Esophagus squamous epithelium (tissue), 5 donors: ENCODE measurements at regions not wholly inside any gene's neighbourhood (a gene's known extent, or its start where the extent isn't known, plus 50 kb on each side); places are given as distances from the start of the nearest gene placed in this dataset.

Experiments used
- DNase-seq: peaks from one replicate; lab custom pipeline; 2025; lab: John Stamatoyannopoulos, UW
- H3K27ac ChIP-seq, 4 donors: fragments of 200-600 bp; sonication (generic); one replicate each; pipeline ENCODE4 v1.5.1; 2016 to 2019; ENCODE audit warnings: mild to moderate bottlenecking in 1 of 4
- H3K27me3 ChIP-seq, 4 donors: fragments of 200-600 bp; sonication (generic); 1 replicate in 3 of 4; 2 replicates in 1 of 4; pipeline versions ENCODE4 v1.5.1 to v1.6.0; 2017 to 2021; ENCODE audit warnings: antibody characterized with exemption in 1 of 4
- H3K36me3 ChIP-seq, 3 donors: fragments of 200-600 bp; sonication (generic); one replicate each; pipeline ENCODE4 v1.5.1; 2016 to 2019
- H3K4me1 ChIP-seq, 3 donors: fragments of 200-600 bp; sonication (generic); one replicate each; pipeline ENCODE4 v1.5.1; 2017 to 2019
- H3K4me3 ChIP-seq, 4 donors: fragments of 200-600 bp; sonication (generic); 1 replicate in 3 of 4; 2 replicates in 1 of 4; pipeline ENCODE4 v1.5.1; 2016 to 2019; ENCODE audit warnings: mild to moderate bottlenecking in 2 of 4, moderate library complexity in 1 of 4
- H3K9me3 ChIP-seq, 3 donors: fragments of 200-600 bp; sonication (generic); one replicate each; pipeline ENCODE4 v1.5.1; 2016 to 2019
- CTCF ChIP-seq, 6 experiments: fragments of 450-650 bp in 4 of 6; fragments of 200-600 bp in 2 of 6; sonication (generic) in 2 of 6; IDR thresholded peaks; one replicate each; pipeline ENCODE4 v1.5.1; 2016 to 2019; ENCODE audit warnings: antibody characterized with exemption in 6 of 6, mild to moderate bottlenecking in 4 of 6, moderate library complexity in 4 of 6
- POLR2A ChIP-seq, 4 donors: fragments of 450-650 bp; IDR thresholded peaks; one replicate each; pipeline ENCODE4 v1.6.1; 2017; ENCODE audit warnings: antibody characterized with exemption in 4 of 4, mild to moderate bottlenecking in 4 of 4, moderate library complexity in 3 of 4
- WGBS, 2 donors: methylation state at CpG; one replicate each; pipeline ENCODE4 v1.1.5; 2018; 5-methylcytosine and 5-hydroxymethylcytosine counted together
- intact Hi-C: fragments of 100-400 bp; cut with DNase I; formaldehyde crosslinking; loops from one replicate; pipeline ENCODE4 v1.15.0; 2022
- donor health status: DM: yes; HTN: yes; CAD: no.

GRCh38 chr5:121668635-121669034, 183.0 kb upstream of the FTMT start:
- no peak overlapping the region for H3K4me3 ChIP-seq
- no peaks in the 10 kb centered on the region for H3K27me3 ChIP-seq
- no peaks in the 10 kb centered on the region for H3K9me3 ChIP-seq
- H3K27ac ChIP-seq, result no peak overlapping the region
- H3K36me3 ChIP-seq, result no peaks in the 10 kb centered on the region
- TF ChIP-seq CTCF (IDR thresholded peaks at IDR 0.05), result no peak
- no peak for TF ChIP-seq POLR2A (IDR thresholded peaks at IDR 0.05)
- 24 to 40% methylated on average over 1 of the region's 1 CpG for WGBS, 2 donors
- H3K4me1 ChIP-seq, result no peaks in the 10 kb centered on the region
- no peak for DNase-seq
- intact Hi-C loops, result no loop called here

GRCh38 chr5:121671624-121672023, 180.1 kb upstream of the FTMT start:
- intact Hi-C loops, result no loop called here
- 69 to 83% methylated on average over 2 of the region's 2 CpGs for WGBS, 2 donors
- Histone ChIP-seq H3K27me3 (no peaks in the 10 kb centered on the region), H3K4me3 (no peak overlapping the region), H3K36me3 (no peaks in the 10 kb centered on the region), H3K27ac (no peak overlapping the region), H3K4me1 (no peaks in the 10 kb centered on the region), H3K9me3 (no peaks in the 10 kb centered on the region)
- DNase-seq, result no peak
- no peak for TF ChIP-seq CTCF (IDR thresholded peaks at IDR 0.05)
- TF ChIP-seq POLR2A (IDR thresholded peaks at IDR 0.05), result no peak

- Histone ChIP-seq H3K27ac (no peak overlapping the region), H3K9me3 (no peaks in the 10 kb centered on the region)
- 57 to 76% methylated on average over 2 of the region's 2 CpGs for WGBS, 2 donors
These were observed 175.8 kb upstream of the FTMT start for GRCh38 chr5:121675924-121676323.

GRCh38 chr5:121681229-121681855, 170.3 kb upstream of the FTMT start:
- no peak for TF ChIP-seq POLR2A (IDR thresholded peaks at IDR 0.05)
- TF ChIP-seq CTCF (IDR thresholded peaks at IDR 0.05), result no peak
- H3K9me3 ChIP-seq, result no peaks in the 10 kb centered on the region
- no peaks in the 10 kb centered on the region for H3K4me1 ChIP-seq
- H3K36me3 ChIP-seq, result no peaks in the 10 kb centered on the region
- WGBS, 2 donors, result 68 to 81% methylated on average over 6 of the region's 6 CpGs
- DNase-seq, result no peak
- H3K4me3 ChIP-seq, result no peak overlapping the region
- intact Hi-C loops, result no loop called here
- no peaks in the 10 kb centered on the region for H3K27me3 ChIP-seq
- H3K27ac ChIP-seq, result no peak overlapping the region

More at GRCh38 chr5:121675924-121676323, 175.8 kb upstream of the FTMT start:
- no peaks in the 10 kb centered on the region for H3K4me1 ChIP-seq
- no peak for TF ChIP-seq CTCF (IDR thresholded peaks at IDR 0.05)
- TF ChIP-seq POLR2A (IDR thresholded peaks at IDR 0.05), result no peak
- intact Hi-C loops, result no loop called here
- no peak overlapping the region for H3K4me3 ChIP-seq
- no peak for DNase-seq
- no peaks in the 10 kb centered on the region for H3K27me3 ChIP-seq
- no peaks in the 10 kb centered on the region for H3K36me3 ChIP-seq

GRCh38 chr5:121688126-121688525, 163.6 kb upstream of the FTMT start:
- intact Hi-C loops, result no loop called here
- no peaks in the 10 kb centered on the region for H3K4me1 ChIP-seq
- no peaks in the 10 kb centered on the region for H3K27me3 ChIP-seq
- H3K4me3 ChIP-seq, result no peak overlapping the region
- H3K9me3 ChIP-seq, result no peaks in the 10 kb centered on the region
- DNase-seq, result no peak
- H3K27ac ChIP-seq, result no peak overlapping the region
- no peak for TF ChIP-seq CTCF (IDR thresholded peaks at IDR 0.05)
- TF ChIP-seq POLR2A (IDR thresholded peaks at IDR 0.05), result no peak
- H3K36me3 ChIP-seq, result no peaks in the 10 kb centered on the region
- WGBS, 2 donors, result 48 to 94% methylated on average over 1 of the region's 1 CpG
